ENCODE measurements at regions not wholly inside any gene's neighbourhood (a gene's known extent, or its start where the extent isn't known, plus 50 kb on each side); places are given as distances from the start of the nearest gene placed in this dataset.

DNA sequence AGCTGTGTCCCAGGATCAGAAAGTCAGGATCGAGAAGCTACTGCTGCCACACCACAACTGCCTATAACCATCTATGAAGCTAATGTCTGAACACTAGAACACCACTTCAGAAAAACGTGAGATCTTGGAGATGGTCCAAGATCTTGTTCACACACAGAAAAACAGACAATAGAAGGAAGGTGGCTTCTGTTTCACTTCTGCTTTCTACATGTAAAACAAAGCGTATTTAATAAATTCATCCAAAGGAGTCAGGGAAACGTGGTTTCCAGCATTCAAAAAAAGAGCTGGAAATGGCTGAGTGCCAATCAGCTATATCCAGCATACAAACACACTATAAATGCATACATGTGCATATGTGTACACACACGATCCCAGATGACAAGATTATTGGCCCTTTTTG is 70.2 kb upstream of the CCDC71L start:
- TF ChIP-seq EZH2 (IDR thresholded peaks at IDR 0.05) (no peak), FOXP2 (optimal IDR thresholded peaks at IDR 0.05; ENCODE audit: control extremely low read depth, extremely low read length, insufficient read depth) (no peak), POLR2AphosphoS5 (IDR thresholded peaks at IDR 0.05; ENCODE audit: borderline replicate concordance, low read depth, low read length) (no peak)
